OCI-M1 (cell line): ENCODE measurements at regions not wholly inside any gene's neighbourhood (a gene's known extent, or its start where the extent isn't known, plus 50 kb on each side); places are given as distances from the start of the nearest gene placed in this dataset.

Source experiments
- DNase-seq: peaks from one replicate; lab custom pipeline; 2025; lab: John Stamatoyannopoulos, UW

DNA sequence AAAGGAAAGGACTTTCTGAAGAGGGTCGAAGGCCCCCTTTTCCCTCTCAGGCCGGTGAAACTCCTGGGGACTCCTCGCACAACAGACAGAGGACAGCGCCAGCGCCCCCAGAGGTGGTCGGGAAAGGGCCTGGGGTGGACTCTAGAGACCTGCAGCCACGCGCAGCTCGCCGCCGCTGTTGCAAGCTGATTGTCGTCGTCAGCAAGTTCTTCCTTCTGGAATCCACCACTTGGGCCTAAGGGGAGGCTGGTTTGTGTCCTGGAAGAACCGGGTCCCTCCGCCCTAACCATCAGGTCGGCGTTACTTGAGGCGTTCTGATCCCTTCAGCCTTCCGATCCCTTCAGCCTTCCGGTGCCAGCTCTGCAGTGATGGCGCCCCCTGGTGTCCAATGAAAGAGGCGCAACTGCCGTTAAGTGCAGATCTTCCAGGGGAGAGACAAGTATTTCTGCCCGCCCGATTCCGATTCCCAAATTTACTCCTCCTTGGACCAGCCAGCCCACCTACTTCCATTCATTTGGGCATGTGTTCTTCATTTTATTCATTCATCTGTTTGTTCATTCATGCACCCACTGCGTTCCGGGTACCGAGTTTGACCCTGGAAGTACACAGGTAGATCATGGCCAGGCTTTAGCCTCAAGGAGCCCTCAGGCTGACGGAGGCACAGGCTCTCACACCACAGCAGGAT is 77.2 kb upstream of the SLC6A11 start:
- DNase-seq: peak; percentile 83

DNA sequence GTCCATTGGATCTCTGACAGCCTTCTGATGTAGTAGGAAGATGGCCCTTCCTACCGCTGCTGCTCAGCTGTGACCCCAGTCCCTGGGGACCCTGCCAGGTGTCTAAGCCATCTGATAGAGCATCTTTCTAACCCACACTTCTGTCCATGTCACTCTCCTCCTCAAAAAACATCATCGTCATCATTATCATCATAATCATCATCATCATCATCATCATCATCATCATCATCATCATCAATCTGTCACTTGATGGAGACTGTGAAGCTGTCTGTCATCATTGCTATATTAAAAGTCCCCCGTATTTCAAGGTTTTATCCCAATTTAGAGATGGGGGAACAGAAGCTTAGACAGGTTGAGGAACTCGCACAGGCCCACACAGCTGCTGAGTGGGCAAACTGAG is 75.1 kb upstream of the SLC6A11 start:
- DNase-seq: no peak

DNA sequence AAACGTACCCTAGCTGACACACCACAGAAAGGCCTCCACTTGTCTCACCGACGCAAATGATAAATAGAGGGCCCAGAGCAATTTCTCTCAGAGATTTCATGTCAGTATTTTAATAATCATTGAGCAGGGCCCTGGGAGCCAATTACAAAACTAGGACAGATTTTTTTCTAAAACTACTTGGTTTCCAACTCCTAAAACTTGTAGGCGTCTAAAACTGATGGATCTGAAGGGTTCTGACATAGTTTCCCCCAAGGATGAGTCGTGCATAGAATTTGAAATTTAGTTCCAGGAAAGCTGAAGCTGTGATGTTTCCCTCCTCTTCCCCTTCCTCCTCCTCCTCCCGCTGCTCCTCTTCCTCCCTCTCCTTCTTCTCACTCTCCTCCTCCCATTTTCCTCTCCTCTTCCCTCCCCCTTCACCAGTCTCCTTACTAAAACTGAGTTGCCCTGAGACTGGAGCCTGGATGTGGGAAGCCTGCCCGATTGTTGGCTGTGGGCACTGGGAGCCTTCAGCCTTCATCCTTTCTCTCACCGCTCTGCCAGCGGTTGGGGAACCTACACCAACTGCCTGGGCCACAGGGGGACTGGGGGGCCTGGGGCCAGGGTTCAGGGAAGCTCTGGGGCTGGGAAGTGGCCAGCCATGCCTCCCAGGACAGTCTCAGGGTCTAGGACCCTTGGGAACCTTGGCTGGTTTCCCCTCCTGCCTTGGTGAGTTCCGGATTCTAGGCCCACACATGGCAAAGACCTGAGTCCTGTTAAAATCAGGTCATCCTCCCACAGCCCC is 73.9 kb upstream of the SLC6A11 start:
- no peak for DNase-seq

DNA sequence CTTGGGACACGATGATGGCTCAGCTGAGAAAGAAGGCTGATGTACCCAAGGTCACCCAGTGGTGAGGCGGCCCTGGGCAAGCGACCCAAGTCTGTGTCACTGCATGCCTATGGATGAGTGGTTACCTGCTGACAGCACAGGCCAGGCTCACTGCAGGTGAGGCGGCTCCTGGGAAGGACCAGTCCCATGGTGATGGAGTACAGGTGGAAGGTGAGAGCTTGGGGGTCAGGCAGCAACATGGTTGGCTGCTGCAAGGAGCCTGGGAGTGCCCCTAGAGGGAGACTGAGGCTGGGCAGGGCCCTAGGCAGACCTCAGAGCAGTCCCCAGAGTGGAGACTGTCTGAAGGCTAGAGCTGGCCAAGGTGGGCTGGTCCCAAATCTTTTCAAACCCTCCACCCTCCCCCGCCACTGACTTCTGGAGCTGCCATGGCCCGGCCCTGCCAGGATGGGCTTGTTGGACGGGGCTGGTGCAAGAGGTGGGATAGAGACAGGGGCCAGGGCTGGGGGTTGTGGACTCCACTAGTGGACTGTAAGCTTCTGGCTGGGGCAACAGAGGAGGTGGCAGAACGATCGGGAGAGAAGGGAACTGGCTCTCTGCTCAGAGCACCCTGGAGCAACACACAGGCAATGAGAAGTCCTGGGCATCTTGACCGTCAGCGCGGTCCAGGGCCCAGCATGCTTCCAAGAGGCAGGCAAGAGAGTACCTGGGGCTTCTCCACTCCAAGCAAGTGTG is 72.5 kb upstream of the SLC6A11 start:
- DNase-seq: no peak

DNA sequence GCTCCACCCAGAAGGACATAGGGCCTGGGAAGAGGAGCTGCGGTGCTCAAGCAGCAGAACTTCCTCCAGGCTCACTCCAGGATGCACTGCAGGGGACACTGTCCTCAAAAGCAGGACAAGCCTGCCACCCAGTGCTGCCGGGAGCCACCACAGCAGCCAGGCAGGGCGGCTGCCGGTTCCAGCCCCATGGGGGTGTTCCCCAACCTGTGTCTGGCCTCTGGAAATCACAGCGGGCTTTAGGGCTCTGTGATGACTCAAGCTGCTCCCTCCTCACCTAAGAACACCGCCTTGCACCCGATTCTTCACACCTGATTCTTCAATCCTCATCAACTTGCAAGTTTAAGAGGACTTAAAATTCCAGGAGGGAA is 71.9 kb upstream of the SLC6A11 start:
- DNase-seq: peak; percentile 42

DNA sequence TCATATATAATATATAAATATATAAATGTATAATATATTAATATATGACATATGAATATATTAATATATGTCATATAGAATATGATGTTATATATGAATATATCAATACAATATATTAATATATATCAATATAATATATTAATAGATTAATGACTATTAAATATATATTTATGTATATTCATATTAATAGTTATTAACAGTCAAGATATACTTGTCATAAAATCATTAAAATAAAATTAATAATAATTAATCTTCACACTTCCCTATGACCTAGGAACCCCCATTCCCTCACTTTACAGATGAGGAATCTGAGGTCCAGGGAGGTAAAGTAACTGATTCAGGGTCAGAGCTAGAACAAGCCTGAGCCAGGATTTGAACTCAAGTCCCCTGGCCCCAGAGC is 70.6 kb upstream of the SLC6A11 start:
- DNase-seq: no peak

DNA sequence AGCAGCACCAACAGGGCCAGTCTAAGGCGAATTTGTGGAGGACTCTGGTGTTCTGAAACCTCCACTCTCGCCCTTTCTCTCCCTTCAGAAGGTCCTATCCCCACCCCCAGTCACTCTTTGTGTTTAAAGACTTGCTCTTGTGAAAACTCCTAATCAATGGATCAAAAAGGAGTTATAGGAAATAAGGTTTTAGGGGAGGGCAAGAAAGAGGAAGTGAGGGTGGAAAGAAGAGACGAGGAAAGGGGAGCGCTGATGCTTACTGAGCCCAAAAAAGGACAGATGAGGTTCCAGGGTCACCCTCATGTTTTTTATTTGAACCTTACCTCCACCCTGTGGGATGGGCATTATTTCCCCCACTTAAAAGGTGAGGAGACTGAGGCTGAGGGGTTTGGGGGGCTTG is 70.0 kb upstream of the SLC6A11 start:
- DNase-seq: no peak

DNA sequence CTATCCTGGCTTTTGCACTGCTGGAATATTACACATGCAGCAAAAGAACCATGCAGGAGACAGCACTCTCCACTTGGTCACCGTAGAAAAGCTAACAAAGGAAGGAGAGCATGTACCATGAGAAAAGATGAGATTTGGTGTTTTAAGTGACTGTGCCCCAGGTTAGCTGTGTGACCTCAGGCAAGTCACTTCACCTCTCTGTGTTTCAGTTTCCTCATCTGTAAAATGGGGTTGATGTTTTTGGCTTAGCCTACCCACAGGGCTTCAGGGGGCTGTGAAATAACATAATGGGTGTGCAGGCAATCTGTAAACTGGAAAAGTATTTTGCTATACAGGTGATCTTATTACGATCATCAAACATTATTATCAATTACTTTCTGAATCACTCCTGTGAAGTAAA is 69.3 kb upstream of the SLC6A11 start:
- DNase-seq: no peak

DNA sequence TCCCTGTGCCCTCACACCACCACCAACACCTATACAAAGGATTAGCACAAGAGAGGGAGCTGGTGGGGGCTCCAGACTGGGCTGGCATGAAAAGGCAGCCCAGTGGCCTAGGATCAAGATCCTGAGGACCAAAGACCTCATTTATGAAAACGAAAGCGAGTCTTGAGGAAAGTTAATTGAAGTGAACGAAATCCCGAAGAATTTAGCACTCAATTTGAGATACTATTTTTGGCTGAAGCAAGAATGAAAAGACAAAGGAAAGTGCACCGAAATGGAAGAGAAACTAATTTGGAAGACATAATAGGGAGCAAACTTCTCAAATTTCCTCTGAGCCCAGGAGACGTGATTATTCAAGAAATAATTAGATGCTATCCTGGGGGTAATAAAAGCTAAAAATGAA is 68.7 kb upstream of the SLC6A11 start:
- DNase-seq: no peak

DNA sequence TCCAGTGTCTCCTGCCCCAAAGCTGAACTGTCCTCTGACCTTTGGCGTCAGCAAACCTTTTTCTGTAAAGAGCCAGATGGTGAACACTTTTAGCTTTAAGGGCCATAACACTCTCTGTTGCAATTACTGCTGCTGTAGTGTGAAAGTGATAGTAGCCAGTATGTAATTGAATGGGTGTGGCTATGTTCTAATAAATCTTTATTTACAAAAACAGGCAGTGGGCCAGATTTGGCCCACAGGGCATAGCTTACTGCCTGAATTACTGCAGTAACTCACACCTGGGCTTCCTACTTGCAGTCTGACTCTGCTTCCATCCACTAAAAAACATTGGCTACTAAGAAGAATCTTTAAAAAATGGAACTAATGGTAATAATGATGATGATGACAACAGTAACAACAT is 68.0 kb upstream of the SLC6A11 start:
- DNase-seq: no peak

DNA sequence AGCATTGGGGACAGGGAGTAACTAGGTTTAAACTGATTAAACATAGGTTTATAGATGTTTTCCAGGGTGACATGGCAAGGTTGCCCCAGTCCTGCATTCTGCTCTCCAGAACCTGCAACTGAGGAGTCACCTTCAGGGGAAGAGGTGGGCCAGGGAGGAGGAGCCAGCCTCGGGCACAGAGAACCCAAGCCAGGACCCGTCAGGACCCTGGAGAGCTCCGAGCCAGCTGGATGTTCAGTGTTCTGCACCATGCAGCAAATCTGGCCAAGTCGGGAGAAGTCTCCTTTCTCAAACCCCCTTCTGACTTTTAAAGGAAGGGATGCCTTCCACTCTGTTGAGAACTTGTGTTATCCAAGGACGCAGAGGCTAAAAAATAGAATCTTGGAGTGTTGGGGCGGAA is 62.1 kb upstream of the SLC6A11 start:
- DNase-seq: peak; percentile 63

DNA sequence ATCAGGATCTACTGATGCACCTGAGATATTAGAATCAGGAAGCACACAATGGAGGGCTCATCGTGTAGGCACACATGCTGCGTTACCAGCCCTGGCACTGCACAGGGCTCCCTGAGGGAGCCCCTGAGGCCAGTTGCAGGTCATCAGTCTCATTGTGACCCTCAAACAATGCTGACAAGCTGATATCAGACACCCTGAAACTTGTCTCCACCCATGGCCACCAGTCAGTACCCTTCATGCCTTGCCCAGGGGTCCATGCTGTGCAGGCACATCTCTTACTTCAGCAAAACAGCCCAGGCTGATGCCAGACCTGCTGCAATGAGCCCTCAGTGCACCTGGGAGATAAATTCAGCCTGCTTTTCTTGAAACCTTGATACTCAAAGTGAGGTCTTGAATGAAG is 59.5 kb upstream of the SLC6A11 start:
- no peak for DNase-seq

DNA sequence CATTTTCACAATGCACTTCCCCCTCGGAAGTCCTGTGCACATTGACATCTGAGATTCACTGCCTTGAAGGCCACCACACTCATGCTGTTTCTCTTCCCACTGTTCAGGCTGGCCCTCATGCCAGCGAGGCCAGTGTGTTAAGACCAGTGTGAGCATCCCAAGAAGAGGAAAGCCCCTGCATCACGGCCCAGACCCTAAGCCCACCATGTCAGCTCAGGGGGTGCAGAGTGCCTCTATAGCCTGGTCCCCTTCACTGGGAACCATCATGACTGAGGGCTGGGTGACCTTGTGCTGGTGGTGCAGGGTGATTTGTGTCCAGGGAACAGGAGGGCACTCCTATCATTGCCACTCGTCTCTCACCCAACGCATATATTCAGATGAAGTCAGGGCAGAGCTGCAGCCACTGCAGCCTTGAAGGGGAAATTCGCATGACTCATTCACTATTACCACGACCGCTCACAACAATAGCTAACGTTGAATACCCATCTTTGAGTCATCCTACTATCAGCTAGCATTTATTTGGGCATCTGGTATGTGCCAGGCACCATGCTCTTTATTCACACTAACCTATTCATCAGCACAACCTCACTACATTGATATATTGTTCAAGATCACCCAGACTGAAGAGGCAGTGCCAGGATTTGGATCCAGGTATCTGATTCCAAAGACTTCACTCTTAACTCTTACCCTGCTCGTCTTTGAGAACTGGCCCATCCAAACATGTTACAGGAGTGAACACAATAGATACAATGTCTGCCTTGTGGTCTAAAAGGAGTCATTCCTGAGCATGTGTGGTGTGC is 58.8 kb upstream of the SLC6A11 start:
- DNase-seq: no peak

DNA sequence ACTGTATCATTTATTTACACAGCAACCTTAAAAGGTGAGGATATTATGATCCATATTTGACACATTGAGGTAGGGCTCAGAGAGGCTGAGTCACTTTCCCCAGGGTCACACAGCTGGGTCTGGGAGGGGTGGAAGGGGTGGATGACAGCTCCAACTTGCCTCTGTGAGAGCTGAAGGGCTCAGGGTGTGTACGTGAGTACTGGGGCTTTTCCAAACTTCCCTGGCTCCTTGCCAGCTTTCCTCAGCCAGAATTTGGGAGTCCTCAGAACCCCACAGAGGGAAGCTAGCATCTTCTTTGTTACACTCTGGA is 58.3 kb upstream of the SLC6A11 start:
- DNase-seq: no peak

DNA sequence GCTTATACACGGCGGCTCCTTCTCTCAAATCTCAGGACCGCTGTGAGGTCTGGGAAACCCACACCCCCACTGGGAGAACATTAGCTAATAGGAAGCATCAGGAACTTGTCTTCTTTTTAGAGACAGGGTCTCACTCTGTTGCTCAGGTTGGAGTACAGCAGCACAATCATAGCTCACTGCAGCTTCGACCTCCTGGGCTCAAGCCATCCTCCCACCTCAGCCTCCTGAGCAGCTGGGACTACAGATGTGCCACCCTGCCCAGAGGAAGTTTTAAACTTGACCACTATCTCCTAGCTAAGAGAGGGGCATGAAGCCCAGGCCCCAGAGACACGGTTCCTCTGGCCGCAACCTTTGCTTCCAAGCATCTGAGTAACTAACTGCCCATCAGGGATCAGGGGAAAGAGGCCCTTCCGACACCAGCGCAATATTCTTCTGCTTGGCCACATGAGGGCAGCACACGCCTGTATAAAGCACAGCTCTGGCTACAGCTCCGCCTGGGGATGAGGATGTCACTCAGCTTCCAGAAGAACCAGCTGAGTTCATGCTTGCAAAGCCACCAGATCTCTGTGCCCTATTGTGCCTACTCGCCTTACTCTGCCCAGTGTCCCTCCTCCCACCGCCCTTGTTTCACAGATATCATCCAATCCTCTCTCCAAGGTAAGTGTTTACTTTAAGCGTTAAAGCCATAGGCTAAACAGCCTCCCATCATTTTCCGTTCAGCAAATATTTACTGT is 57.6 kb upstream of the SLC6A11 start:
- peak; percentile 85 for DNase-seq

DNA sequence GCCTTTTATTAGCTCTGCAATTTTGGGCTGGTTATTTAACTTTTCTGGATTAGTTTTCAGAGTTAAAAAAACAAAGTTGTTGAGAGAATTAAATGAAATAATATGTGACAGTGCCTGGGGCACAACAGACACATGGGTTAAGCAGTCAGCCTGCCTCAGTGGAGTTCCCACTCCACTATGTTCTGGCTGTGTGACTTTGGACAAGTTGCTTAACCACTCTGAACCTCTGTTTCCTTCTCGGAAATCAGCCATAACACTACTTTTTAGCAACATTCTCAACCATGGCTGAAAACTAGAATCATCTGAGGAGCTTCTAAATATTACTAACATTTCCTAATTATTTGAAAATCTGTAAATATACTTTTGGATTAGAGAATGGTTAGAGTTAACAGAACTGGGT is 56.5 kb upstream of the SLC6A11 start:
- DNase-seq: no peak

DNA sequence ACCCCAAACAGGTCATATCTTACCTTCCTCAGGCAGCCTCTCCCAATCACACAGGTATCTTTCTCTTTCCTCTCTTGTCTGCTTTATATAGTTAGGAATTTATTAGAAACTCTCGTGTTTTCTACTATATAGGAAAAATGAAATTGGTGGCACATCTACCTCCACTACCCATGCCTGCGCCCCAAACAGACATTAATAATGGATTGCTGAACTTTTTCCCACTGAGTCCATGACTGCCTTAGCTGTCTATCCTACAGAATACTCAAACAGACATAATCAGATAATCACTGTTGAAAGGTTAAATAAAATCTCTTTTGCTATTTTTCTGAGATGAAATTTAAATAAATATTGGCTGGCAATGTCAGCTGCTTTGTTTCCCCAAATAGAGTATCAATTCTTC is 55.8 kb upstream of the SLC6A11 start:
- DNase-seq: no peak

DNA sequence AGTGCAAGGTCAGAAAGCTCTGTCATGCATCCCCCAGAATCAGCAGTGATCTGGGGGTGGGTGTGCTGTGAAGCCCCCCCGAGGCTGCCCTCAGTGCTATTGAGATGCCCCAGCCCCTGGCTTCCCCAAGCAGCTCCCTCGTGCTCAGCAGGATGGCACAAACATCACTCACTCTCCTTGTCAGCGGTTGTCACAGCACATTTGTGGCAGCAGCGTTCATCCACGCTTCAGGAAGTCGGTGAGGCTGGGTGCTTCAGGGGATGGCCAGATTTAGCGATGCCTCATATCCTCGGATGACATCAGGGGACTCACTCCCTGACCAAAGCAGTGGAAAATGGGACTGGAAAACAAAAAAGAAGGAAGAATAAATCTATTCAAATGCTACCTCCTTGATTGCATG is 54.4 kb upstream of the SLC6A11 start:
- DNase-seq: no peak

DNA sequence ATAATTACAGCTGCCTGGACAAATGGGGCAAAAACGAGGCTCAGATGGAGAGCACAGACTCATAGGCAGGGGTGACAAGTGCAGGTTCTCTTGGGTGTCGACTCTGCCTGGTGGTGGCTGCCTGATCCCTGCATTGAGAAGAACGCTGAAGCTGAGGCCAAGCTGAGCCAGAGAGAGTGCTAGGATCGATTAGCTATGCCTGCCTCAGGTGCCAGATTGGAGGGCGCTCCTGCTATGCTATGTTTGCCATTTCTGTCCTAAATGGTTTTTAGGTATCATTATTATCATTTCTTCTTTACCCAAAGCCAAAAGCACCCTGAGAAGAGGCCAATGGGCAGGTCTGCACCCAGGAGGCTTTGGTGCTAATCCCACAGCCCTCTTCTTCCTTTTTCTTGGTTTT is 53.9 kb upstream of the SLC6A11 start:
- no peak for DNase-seq

DNA sequence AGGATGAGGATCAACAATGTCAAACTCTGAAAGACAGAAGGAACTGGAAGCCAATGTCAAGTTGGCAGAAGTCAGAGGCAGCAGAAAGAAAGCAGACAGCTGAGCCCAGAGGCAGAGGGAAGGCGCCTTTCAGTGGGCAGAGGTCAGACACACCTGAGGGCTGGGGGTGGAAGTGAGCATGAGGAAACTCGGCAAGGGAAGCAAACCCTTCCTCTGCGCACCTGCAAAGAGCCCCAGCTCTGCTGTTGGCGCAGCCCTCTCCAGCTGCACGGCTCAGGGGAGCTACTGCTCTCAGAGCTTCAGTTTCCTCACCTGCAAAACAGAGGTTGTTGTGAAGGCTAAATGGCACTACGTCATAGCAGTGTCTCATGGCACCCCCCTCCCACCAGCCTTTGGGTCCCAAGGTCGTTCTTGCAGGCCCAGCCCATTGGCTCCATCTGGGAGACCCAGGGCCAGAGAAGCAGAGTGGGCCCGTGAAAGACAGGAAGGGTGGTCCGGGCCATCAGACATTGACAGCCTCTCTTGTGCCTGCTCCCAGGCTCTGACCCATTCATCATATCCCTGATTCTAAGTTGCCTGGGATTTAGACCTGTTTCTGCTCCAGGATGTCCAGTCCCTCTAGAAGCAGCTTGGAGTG is 53.3 kb upstream of the SLC6A11 start:
- no peak for DNase-seq

DNA sequence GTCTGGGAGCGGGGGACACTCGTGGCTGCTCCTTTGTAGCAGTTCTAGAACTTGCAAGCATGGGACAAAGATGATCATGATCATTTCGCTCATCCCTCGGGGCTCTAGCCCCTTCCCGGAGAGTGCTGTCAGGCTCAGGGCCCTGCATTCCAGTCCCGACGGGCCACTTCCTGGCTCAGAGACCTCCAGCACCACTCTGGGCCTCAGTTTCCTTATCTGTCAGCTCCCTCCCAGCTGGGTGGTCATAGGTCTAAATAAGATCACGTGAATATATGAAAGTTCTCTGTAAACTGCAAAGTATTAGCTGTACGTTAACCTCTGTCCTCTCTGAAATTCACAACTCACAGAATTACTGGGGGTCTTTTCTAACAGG is 52.8 kb upstream of the SLC6A11 start:
- no peak for DNase-seq
